Liver (tissue), 8 donors: ENCODE measurements at regions not wholly inside any gene's neighbourhood (a gene's known extent, or its start where the extent isn't known, plus 50 kb on each side); places are given as distances from the start of the nearest gene placed in this dataset.

Source experiments
- DNase-seq: peaks from one replicate; pipeline ENCODE4 v3.0.0-alpha.2; 2017; ENCODE audit warnings: low spot score
- H3K27ac ChIP-seq, 2 donors: one replicate each; pipeline ENCODE4 v1.7.0; 2013; ENCODE audit warnings: inconsistent platforms in 2 of 2, low read length in 2 of 2, control low read depth in 1 of 2, low read depth in 1 of 2, mild to moderate bottlenecking in 1 of 2
- H3K27me3 ChIP-seq, 4 donors: one replicate each; pipeline versions ENCODE4 v1.6.1 to v1.7.0; 2013; ENCODE audit warnings: low read length in 3 of 4, inconsistent platforms in 1 of 4, mild to moderate bottlenecking in 1 of 4, moderate library complexity in 1 of 4; ENCODE audit not compliant: control insufficient read depth in 4 of 4, insufficient read depth in 4 of 4
- H3K36me3 ChIP-seq, 4 donors: one replicate each; pipeline versions ENCODE4 v1.6.1 to v1.7.0; 2013; ENCODE audit warnings: low read length in 3 of 4, mild to moderate bottlenecking in 3 of 4, low read depth in 1 of 4, moderate library complexity in 1 of 4; ENCODE audit not compliant: control insufficient read depth in 4 of 4, insufficient read depth in 3 of 4
- H3K4me1 ChIP-seq, 4 donors: one replicate each; pipeline versions ENCODE4 v1.6.1 to v1.7.0; 2013; ENCODE audit warnings: low read length in 3 of 4, mild to moderate bottlenecking in 3 of 4, moderate library complexity in 1 of 4; ENCODE audit not compliant: control insufficient read depth in 4 of 4, insufficient read depth in 4 of 4
- H3K4me3 ChIP-seq, 3 donors: one replicate each; pipeline versions ENCODE4 v1.6.1 to v1.7.0; 2013; ENCODE audit warnings: low read length in 3 of 3, control low read depth in 1 of 3, low read depth in 1 of 3, mild to moderate bottlenecking in 1 of 3
- H3K9ac ChIP-seq, 2 donors: one replicate each; pipeline ENCODE4 v1.7.0; 2013; ENCODE audit warnings: low read length in 2 of 2, mild to moderate bottlenecking in 2 of 2, moderate library complexity in 2 of 2, control low read depth in 1 of 2, low read depth in 1 of 2
- H3K9me3 ChIP-seq, 4 donors: one replicate each; pipeline versions ENCODE4 v1.6.1 to v1.7.0; 2013; ENCODE audit warnings: low read length in 3 of 4; ENCODE audit not compliant: control insufficient read depth in 4 of 4
- CTCF ChIP-seq: fragments of 150-350 bp; IDR thresholded peaks from 2 replicates; pipeline ENCODE4 v1.5.1; 2017; ENCODE audit warnings: improper control_type of control experiment, low read depth, low read length; ENCODE audit not compliant: missing input control
- FOXA1 ChIP-seq: IDR thresholded peaks from 2 replicates; pipeline ENCODE4 v1.6.1; 2016; ENCODE audit warnings: antibody characterized with exemption
- FOXA2 ChIP-seq: IDR thresholded peaks from 2 replicates; pipeline ENCODE4 v1.6.1; 2016; ENCODE audit warnings: antibody characterized with exemption
- GABPA ChIP-seq, 2 donors: IDR thresholded peaks in 1 of 2; conservative IDR thresholded peaks in 1 of 2; 2 replicates each; pipeline ENCODE4 v1.6.1; 2016; ENCODE audit warnings: antibody characterized with exemption in 2 of 2, mild to moderate bottlenecking in 1 of 2, moderate library complexity in 1 of 2
- HNF4G ChIP-seq: IDR thresholded peaks from 2 replicates; pipeline ENCODE4 v1.6.1; 2016; ENCODE audit warnings: antibody characterized with exemption
- RAD21 ChIP-seq, 2 donors: IDR thresholded peaks; 2 replicates each; pipeline ENCODE4 v1.6.1; 2016; ENCODE audit warnings: antibody characterized with exemption in 2 of 2, mild to moderate bottlenecking in 2 of 2
- RXRA ChIP-seq, 2 donors: IDR thresholded peaks; 2 replicates each; pipeline ENCODE4 v1.6.1; 2017 to 2018; ENCODE audit warnings: antibody characterized with exemption in 2 of 2, mild to moderate bottlenecking in 1 of 2
- SP1 ChIP-seq: IDR thresholded peaks from 2 replicates; pipeline ENCODE4 v1.6.1; 2018; ENCODE audit warnings: antibody characterized with exemption, mild to moderate bottlenecking
- TAF1 ChIP-seq: conservative IDR thresholded peaks from 2 replicates; pipeline ENCODE4 v1.6.1; 2016; ENCODE audit warnings: antibody characterized with exemption, mild to moderate bottlenecking
- ZBTB33 ChIP-seq: IDR thresholded peaks from 2 replicates; pipeline ENCODE4 v1.6.1; 2016; ENCODE audit warnings: antibody characterized with exemption
- WGBS: extraction: QIAGEN DNeasy Blood & Tissue Kit; methylation state at CpG from one replicate; pipeline ENCODE4 v1.1.7; 2013; 5-methylcytosine and 5-hydroxymethylcytosine counted together
- donor health status: healthy.
- donor health status: healthy.
- donor health status: healthy.
- donor health status: healthy.
- donor health status: healthy.

GRCh38 chr10:126841341-126841895 is 63.8 kb upstream of the DOCK1 start:
- no peaks in the 10 kb centered on the region for H3K27me3 ChIP-seq
- 67% methylated on average over 5 of the region's 5 CpGs for WGBS
- no peaks in the 10 kb centered on the region for H3K4me1 ChIP-seq
- no peak overlapping the region for H3K4me3 ChIP-seq
- no peak overlapping the region for H3K9ac ChIP-seq
- no peaks in the 10 kb centered on the region for H3K9me3 ChIP-seq
- no peak overlapping the region for H3K27ac ChIP-seq
- no peaks in the 10 kb centered on the region for H3K36me3 ChIP-seq
- DNase-seq = no peak
- TF ChIP-seq FOXA2 (no peak), CTCF (no peak)

- no peak overlapping the region for H3K4me3 ChIP-seq
- no peak for DNase-seq
- no peaks in the 10 kb centered on the region for H3K9me3 ChIP-seq
- peaks cover 0 to 1% (median 0%) of the 10 kb centered on the region in 4 donors for H3K4me1 ChIP-seq
- no peak overlapping the region for H3K27ac ChIP-seq
- WGBS = 84% methylated on average over 4 of the region's 4 CpGs
- TF ChIP-seq ZBTB33 (no peak), GABPA (IDR thresholded peaks at IDR 0.05 in 1 of 2, conservative IDR thresholded peaks at IDR 0.05 in 1 of 2) (no peak), HNF4G (no peak), RAD21 (IDR thresholded peaks at IDR 0.05) (no peak), SP1 (no peak), FOXA1 (no peak)
- no peaks in the 10 kb centered on the region for H3K36me3 ChIP-seq
- H3K27me3 ChIP-seq = no peaks in the 10 kb centered on the region
- no peak overlapping the region for H3K9ac ChIP-seq
Observed at GRCh38 chr10:126842356-126842755, 62.9 kb upstream of the DOCK1 start.

- no peaks in the 10 kb centered on the region for H3K27me3 ChIP-seq
- TF ChIP-seq ZBTB33 = no peak
- TF ChIP-seq GABPA (IDR thresholded peaks at IDR 0.05 in 1 of 2, conservative IDR thresholded peaks at IDR 0.05 in 1 of 2) = no peak
- no peak for TF ChIP-seq RAD21 (IDR thresholded peaks at IDR 0.05)
- no peak for TF ChIP-seq CTCF
- TF ChIP-seq SP1 = no peak
- TF ChIP-seq TAF1 = no peak
- TF ChIP-seq RXRA (IDR thresholded peaks at IDR 0.05) = no peak
- 69% methylated on average over 10 of the region's 10 CpGs for WGBS
- no peaks in the 10 kb centered on the region for H3K9me3 ChIP-seq
- H3K27ac ChIP-seq = no peak overlapping the region
- no peak overlapping the region for H3K4me3 ChIP-seq
- H3K36me3 ChIP-seq = no peaks in the 10 kb centered on the region
- peaks cover 0 to 1% (median 0%) of the 10 kb centered on the region in 4 donors for H3K4me1 ChIP-seq
- no peak overlapping the region for H3K9ac ChIP-seq
- DNase-seq = no peak
Observed at GRCh38 chr10:126842836-126843235, 62.4 kb upstream of the DOCK1 start.
